IMR-90 (cell line): ENCODE measurements at regions not wholly inside any gene's neighbourhood (a gene's known extent, or its start where the extent isn't known, plus 50 kb on each side); places are given as distances from the start of the nearest gene placed in this dataset.

ENCODE experiments used
- ATAC-seq: fragments of 200-7000 bp; cut with Tn5 transposase; 2 replicates; pipeline ENCODE4 v1.9.1; 2020; ENCODE audit warnings: low read depth, mild to moderate bottlenecking, moderate library complexity
- BruUV-seq: library from RNA; stranded (reverse); fragments of 400-500 nt; replicated peaks from 2 replicates; lab custom pipeline; 2021; lab: Mats Ljungman, UMichigan
- CTCF ChIA-PET: fragments of 300-600 bp; formaldehyde crosslinking; extraction: SDS; loops from one replicate; lab custom pipeline; 2021; ENCODE audit warnings: antibody characterized with exemption; lab: Yijun Ruan, JAX
- POLR2A ChIA-PET: fragments of 300-600 bp; sonication (Branson Sonifier 250); formaldehyde crosslinking; loops from one replicate; lab custom pipeline; 2022; ENCODE audit warnings: antibody characterized with exemption; ENCODE audit not compliant: unreplicated experiment; lab: Charles Lee
- DNase-seq: peaks from one replicate; pipeline ENCODE4 v3.0.0; 2013
- H2AFZ ChIP-seq: replicated peaks from 2 replicates; pipeline ENCODE3; 2013; ENCODE audit warnings: low read length, mild to moderate bottlenecking; ENCODE audit not compliant: poor library complexity
- H2AK5ac ChIP-seq: 2 replicates; pipeline ENCODE4 v1.6.1; 2013; ENCODE audit warnings: low read depth, low read length, inconsistent platforms
- H2AK9ac ChIP-seq: replicated peaks from 2 replicates; pipeline ENCODE3; 2013; ENCODE audit warnings: mild to moderate bottlenecking, low read depth, low read length, moderate library complexity; ENCODE audit not compliant: poor library complexity
- H2BK120ac ChIP-seq: 2 replicates; pipeline ENCODE4 v1.6.1; 2013; ENCODE audit warnings: low read depth, low read length, inconsistent platforms
- H2BK15ac ChIP-seq: 3 replicates; pipeline ENCODE4 v1.6.1; 2013; ENCODE audit warnings: low read depth, low read length, inconsistent platforms
- H2BK20ac ChIP-seq: 2 replicates; pipeline ENCODE4 v1.6.1; 2013; ENCODE audit warnings: low read depth, mild to moderate bottlenecking, inconsistent platforms, low read length, moderate library complexity
- H2BK5ac ChIP-seq: 2 replicates; pipeline ENCODE4 v1.6.1; 2013; ENCODE audit warnings: mild to moderate bottlenecking, low read depth, low read length, inconsistent platforms; ENCODE audit not compliant: poor library complexity, severe bottlenecking
- H3K14ac ChIP-seq: replicated peaks from 2 replicates; pipeline ENCODE4 v1.6.1; 2013; ENCODE audit warnings: low read depth, low read length, inconsistent platforms
- H3K18ac ChIP-seq: 2 replicates; pipeline ENCODE4 v1.6.1; 2013; ENCODE audit warnings: low read depth, low read length, control low read depth
- H3K23ac ChIP-seq: 2 replicates; pipeline ENCODE4 v1.6.1; 2013; ENCODE audit warnings: low read depth, low read length, inconsistent platforms
- H3K27ac ChIP-seq: 2 replicates; pipeline ENCODE4 v1.5.1; 2013; ENCODE audit warnings: mild to moderate bottlenecking, control low read depth, low read length; ENCODE audit not compliant: insufficient read depth
- H3K27me3 ChIP-seq: 2 replicates; pipeline ENCODE4 v1.6.1; 2013; ENCODE audit warnings: low read length; ENCODE audit not compliant: control insufficient read depth, insufficient read depth
- H3K36me3 ChIP-seq: 2 replicates; pipeline ENCODE4 v1.6.1; 2013; ENCODE audit warnings: low read length, mixed read lengths; ENCODE audit not compliant: control insufficient read depth, insufficient read depth
- H3K4ac ChIP-seq: 2 replicates; pipeline ENCODE4 v1.6.1; 2013; ENCODE audit warnings: low read depth, low read length, inconsistent platforms
- H3K4me1 ChIP-seq: 2 replicates; pipeline ENCODE4 v1.6.1; 2013; ENCODE audit warnings: low read length, mixed read lengths; ENCODE audit not compliant: control insufficient read depth, insufficient read depth
- H3K4me2 ChIP-seq: 2 replicates; pipeline ENCODE4 v1.6.1; 2013; ENCODE audit warnings: low read depth, mild to moderate bottlenecking, control low read depth, low read length, moderate library complexity
- H3K4me3 ChIP-seq: 2 replicates; pipeline ENCODE4 v1.5.1; 2013; ENCODE audit warnings: low read depth, mild to moderate bottlenecking, control low read depth, low read length, moderate library complexity; ENCODE audit not compliant: insufficient read depth
- H3K56ac ChIP-seq: 2 replicates; pipeline ENCODE4 v1.6.1; 2013; ENCODE audit warnings: low read length, inconsistent platforms; ENCODE audit not compliant: insufficient read depth; ENCODE audit errors: extremely low read depth
- H3K79me1 ChIP-seq, 2 experiments: 2 replicates each; pipeline ENCODE4 v1.6.1; 2013; ENCODE audit warnings: low read length in 2 of 2, inconsistent platforms in 1 of 2, low read depth in 1 of 2
- H3K9ac ChIP-seq: 2 replicates; pipeline ENCODE4 v1.6.1; 2013; ENCODE audit warnings: low read depth, low read length, control low read depth
- H3K9me1 ChIP-seq: 2 replicates; pipeline ENCODE4 v1.6.1; 2013; ENCODE audit warnings: low read length, inconsistent platforms; ENCODE audit not compliant: insufficient read depth
- H3K9me3 ChIP-seq: 2 replicates; pipeline ENCODE4 v1.6.1; 2013; ENCODE audit warnings: low read length; ENCODE audit not compliant: control insufficient read depth, insufficient read depth
- H4K20me1 ChIP-seq: 2 replicates; pipeline ENCODE4 v1.6.1; 2013; ENCODE audit warnings: low read length, inconsistent platforms; ENCODE audit not compliant: insufficient read depth
- H4K5ac ChIP-seq: 2 replicates; pipeline ENCODE4 v1.6.1; 2013; ENCODE audit warnings: mild to moderate bottlenecking, low read depth, low read length, control low read depth
- H4K8ac ChIP-seq, 2 experiments: 2 replicates each; pipeline ENCODE4 v1.6.1; 2013; ENCODE audit warnings: low read depth in 2 of 2, low read length in 2 of 2, control low read depth in 1 of 2, inconsistent platforms in 1 of 2
- H4K91ac ChIP-seq: 2 replicates; pipeline ENCODE4 v1.6.1; 2013; ENCODE audit warnings: low read depth, low read length, inconsistent platforms; ENCODE audit not compliant: insufficient read depth
- CEBPB ChIP-seq: IDR thresholded peaks from 2 replicates; pipeline ENCODE4 v1.6.1; 2012; ENCODE audit warnings: low read depth, low read length, improper control_type of control experiment
- ELK1 ChIP-seq: fragments of 150-350 bp; IDR thresholded peaks from 2 replicates; pipeline ENCODE4 v1.6.1; 2016; ENCODE audit warnings: low read depth, mild to moderate bottlenecking, low read length, moderate library complexity, borderline replicate concordance
- RCOR1 ChIP-seq: IDR thresholded peaks from 2 replicates; pipeline ENCODE4 v1.6.1; 2012; ENCODE audit warnings: mild to moderate bottlenecking, low read length, improper control_type of control experiment; ENCODE audit not compliant: insufficient replicate concordance
- USF2 ChIP-seq: fragments of 150-350 bp; IDR thresholded peaks from 2 replicates; pipeline ENCODE4 v1.6.1; 2017; ENCODE audit warnings: mild to moderate bottlenecking, antibody characterized with exemption, low read length, low read depth
- WGBS, 2 experiments: methylation state at CpG; one replicate each; pipeline versions ENCODE4 v1.1.5 to v1.1.7; 2013; ENCODE audit warnings: missing lambda C conversion rate in 2 of 2; ENCODE audit not compliant: insufficient read length in 1 of 2; ENCODE audit errors: extremely low coverage in 2 of 2; 5-methylcytosine and 5-hydroxymethylcytosine counted together
- dilution Hi-C: fragments of 300-500 bp; cut with HindIII; formaldehyde crosslinking; loops from one replicate; pipeline ENCODE4 v1.14.3; 2018; ENCODE audit warnings: low sequenced_read_pairs; ENCODE audit not compliant: unreplicated experiment
- in situ Hi-C: fragments of 300-500 bp; cut with MboI; formaldehyde crosslinking; loops from 3 replicates; pipeline ENCODE4 v1.14.3; 2019; ENCODE audit warnings: low sequenced_read_pairs, inconsistent platforms, mixed read lengths
- intact Hi-C: fragments of 100-400 bp; cut with micrococcal nuclease; formaldehyde crosslinking; loops from 2 replicates; pipeline ENCODE4 v1.10.0; 2022

- Histone ChIP-seq H2AFZ (no peak overlapping the region), H2BK15ac (no peak overlapping the region), H2BK120ac (no peak overlapping the region), H3K79me1 (no peaks in the 10 kb centered on the region), H3K4ac (no peak overlapping the region), H4K5ac (no peak overlapping the region), H2AK9ac (no peak overlapping the region), H3K18ac (no peak overlapping the region), H3K4me2 (no peak overlapping the region), H4K91ac (no peak overlapping the region), H3K23ac (no peak overlapping the region), H2BK5ac (no peak overlapping the region), H2AK5ac (no peak overlapping the region), H3K14ac (no peak overlapping the region), H3K9me3 (no peaks in the 10 kb centered on the region), H4K20me1 (no peaks in the 10 kb centered on the region), H4K8ac (no peak overlapping the region), H2BK20ac (no peak overlapping the region), H3K4me1 (no peaks in the 10 kb centered on the region), H3K9ac (no peak overlapping the region), H3K27me3 (no peaks in the 10 kb centered on the region), H3K27ac (no peak overlapping the region), H3K4me3 (no peak overlapping the region), H3K56ac (no peak overlapping the region), H3K9me1 (no peaks in the 10 kb centered on the region), H3K36me3 (no peaks in the 10 kb centered on the region)
- ATAC-seq, result no peak
- DNase-seq, result no peak
- in situ Hi-C loops, result loop anchor here (25.0 kb wide), 2 partner anchors 399 to 1049 kb away; no protein-coding TSS in a partner anchor
- dilution Hi-C loops, result no loop called here
- BruUV-seq, result no TSS peak
- POLR2A ChIA-PET, result no interaction called here
- CTCF ChIA-PET, result no interaction called here
- 0% methylated on average over 1 of the region's 5 CpGs; no CpG with 5 or more reads in 1 of the 2 experiments for WGBS, 2 experiments
- TF ChIP-seq CEBPB, result no peak
- no peak for TF ChIP-seq USF2
- no peak for TF ChIP-seq ELK1
- TF ChIP-seq RCOR1, result no peak
- intact Hi-C loops, result no loop called here
Measured at GRCh38 chr5:112563169-112563826, 144.2 kb upstream of the EPB41L4A start.
